ENCODE measurements at regions not wholly inside any gene's neighbourhood (a gene's known extent, or its start where the extent isn't known, plus 50 kb on each side); places are given as distances from the start of the nearest gene placed in this dataset.

DNA sequence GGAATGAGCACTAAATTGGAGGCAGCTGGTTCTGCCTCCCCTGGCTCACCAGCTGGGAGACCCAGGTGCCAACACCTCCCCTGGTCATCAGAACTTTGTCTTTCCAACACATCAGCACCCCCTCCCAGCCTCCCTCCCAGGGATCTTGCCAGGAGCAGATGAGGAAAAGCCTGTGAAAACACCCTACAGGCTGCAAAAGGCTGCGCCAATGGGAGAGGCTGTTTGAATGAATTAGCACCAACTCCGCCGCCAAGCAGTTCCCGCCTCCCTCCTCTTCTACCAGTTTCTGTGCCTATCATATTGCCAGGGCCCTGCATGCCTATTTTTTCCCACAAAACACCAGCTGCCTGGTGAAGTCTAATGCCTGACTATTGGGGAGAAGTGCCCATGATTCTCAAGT, 137.0 kb downstream of the AIPL1 start:
- no peak overlapping the region for H3K23ac ChIP-seq (ENCODE audit: insufficient read length)
- H4K8ac ChIP-seq (ENCODE audit: extremely low read depth, insufficient read depth, low read length) = no peak overlapping the region
- H3K4me3 ChIP-seq (ENCODE audit: extremely low read depth in 1 of 4, insufficient read depth in 2 of 4, low read depth in 3 of 4, low read length in 4 of 4) = no peak overlapping the region
- no peaks in the 10 kb centered on the region for H3K27me3 ChIP-seq (replicated peaks in 1 of 4; ENCODE audit: control insufficient read depth in 3 of 4, extremely low read depth in 1 of 4, insufficient read depth in 3 of 4, low read length in 3 of 4)
- no peak overlapping the region for H3K4ac ChIP-seq (replicated peaks; ENCODE audit: insufficient read length, low read depth, low read length)
- no peak overlapping the region for H2BK12ac ChIP-seq (ENCODE audit: low read depth, low read length)
- no peak overlapping the region for H2BK5ac ChIP-seq (ENCODE audit: low read depth, low read length)
- H4K20me1 ChIP-seq (replicated peaks in 1 of 2; ENCODE audit: control insufficient read depth in 1 of 2, insufficient read depth in 2 of 2, low read length in 2 of 2) = no peaks in the 10 kb centered on the region
- H4K91ac ChIP-seq (replicated peaks; ENCODE audit: insufficient read length, low read length) = no peak overlapping the region
- H3K23me2 ChIP-seq (ENCODE audit: low read depth, low read length) = no peaks in the 10 kb centered on the region
- H3K56ac ChIP-seq (replicated peaks; ENCODE audit: insufficient read length, low read depth, low read length) = no peak overlapping the region
- no peak overlapping the region for H2BK120ac ChIP-seq (replicated peaks; ENCODE audit: low read depth, low read length)
- no peak overlapping the region for H2AK5ac ChIP-seq (ENCODE audit: low read depth, low read length)
- H3K9ac ChIP-seq (replicated peaks in 1 of 4; ENCODE audit: extremely low read depth in 1 of 4, low read depth in 3 of 4, low read length in 3 of 4) = no peak overlapping the region
- H3K79me1 ChIP-seq (ENCODE audit: low read depth, low read length) = no peaks in the 10 kb centered on the region
- no peak overlapping the region for H2BK20ac ChIP-seq (ENCODE audit: low read length)
- H3K4me1 ChIP-seq (replicated peaks in 1 of 4; ENCODE audit: control insufficient read depth in 3 of 4, insufficient read depth in 4 of 4, low read length in 3 of 4) = no peaks in the 10 kb centered on the region; a peak in 1 of 7 replicates
- POLR2A ChIA-PET (ENCODE audit: partially characterized antibody) = interaction anchor here (0.7 kb wide), 1 partner anchor 246 kb away, joined by 3 read pairs; no protein-coding TSS in a partner anchor
- CTCF ChIA-PET (ENCODE audit: partially characterized antibody) = interaction anchor here (0.6 to 1.9 kb wide), 9 partner anchors 10 to 578 kb away, joined by 3 to 7 read pairs (median 3); no protein-coding TSS in a partner anchor
- H3K27ac ChIP-seq (ENCODE audit: low read depth, low read length) = no peak overlapping the region
- no peak overlapping the region for H2AFZ ChIP-seq (ENCODE audit: low read length)
- 79% methylated on average over 4 of the region's 4 CpGs; no CpG with 5 or more reads in 1 of the 2 experiments for WGBS, 2 experiments (ENCODE audit: extremely low coverage in 1 of 2, insufficient coverage in 1 of 2, insufficient read length in 1 of 2, insufficient replicate concordance in 2 of 2, low coverage in 1 of 2, low lambda C conversion rate in 2 of 2, missing lambda C conversion rate in 1 of 2)
- H2BK15ac ChIP-seq (ENCODE audit: low read length) = no peak overlapping the region
- no peak overlapping the region for H3K14ac ChIP-seq (ENCODE audit: insufficient read length)
- H3K18ac ChIP-seq (ENCODE audit: extremely low read depth, low read length) = no peak overlapping the region
- DNase-seq (ENCODE audit: low read depth in 1 of 2, low spot score in 2 of 2) (no peak), FAIRE-seq (no peak)
- H4K5ac ChIP-seq (ENCODE audit: insufficient read length, low read depth, low read length) = no peak overlapping the region
- H3K9me3 ChIP-seq (ENCODE audit: insufficient read depth in 2 of 2, low read depth in 1 of 2, low read length in 1 of 2) = no peaks in the 10 kb centered on the region
- no peak for TF ChIP-seq SRF (IDR thresholded peaks at IDR 0.05; ENCODE audit: low read depth, low read length)
- TF ChIP-seq FOSL1 (IDR thresholded peaks at IDR 0.05; ENCODE audit: insufficient read depth, low read depth, low read length) = no peak
- TF ChIP-seq HDAC6 (IDR thresholded peaks at IDR 0.05; ENCODE audit: low read depth, low read length) = no peak
- TF ChIP-seq RNF2 (IDR thresholded peaks at IDR 0.05; ENCODE audit: borderline replicate concordance, low read depth, low read length, missing control alignments, poor library complexity, severe bottlenecking) = no peak
- TF ChIP-seq RAD21 (IDR thresholded peaks at IDR 0.05 in 1 of 2, conservative IDR thresholded peaks at IDR 0.05 in 1 of 2; ENCODE audit: low read depth in 2 of 2, low read length in 2 of 2) = no peak
- TF ChIP-seq JUN (IDR thresholded peaks at IDR 0.05; ENCODE audit: low read depth, low read length) = no peak
- TF ChIP-seq, protein P1, sequence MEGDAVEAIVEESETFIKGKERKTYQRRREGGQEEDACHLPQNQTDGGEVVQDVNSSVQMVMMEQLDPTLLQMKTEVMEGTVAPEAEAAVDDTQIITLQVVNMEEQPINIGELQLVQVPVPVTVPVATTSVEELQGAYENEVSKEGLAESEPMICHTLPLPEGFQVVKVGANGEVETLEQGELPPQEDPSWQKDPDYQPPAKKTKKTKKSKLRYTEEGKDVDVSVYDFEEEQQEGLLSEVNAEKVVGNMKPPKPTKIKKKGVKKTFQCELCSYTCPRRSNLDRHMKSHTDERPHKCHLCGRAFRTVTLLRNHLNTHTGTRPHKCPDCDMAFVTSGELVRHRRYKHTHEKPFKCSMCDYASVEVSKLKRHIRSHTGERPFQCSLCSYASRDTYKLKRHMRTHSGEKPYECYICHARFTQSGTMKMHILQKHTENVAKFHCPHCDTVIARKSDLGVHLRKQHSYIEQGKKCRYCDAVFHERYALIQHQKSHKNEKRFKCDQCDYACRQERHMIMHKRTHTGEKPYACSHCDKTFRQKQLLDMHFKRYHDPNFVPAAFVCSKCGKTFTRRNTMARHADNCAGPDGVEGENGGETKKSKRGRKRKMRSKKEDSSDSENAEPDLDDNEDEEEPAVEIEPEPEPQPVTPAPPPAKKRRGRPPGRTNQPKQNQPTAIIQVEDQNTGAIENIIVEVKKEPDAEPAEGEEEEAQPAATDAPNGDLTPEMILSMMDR (IDR thresholded peaks at IDR 0.05; ENCODE audit: control extremely low read depth in 1 of 3, insufficient read depth in 1 of 3, low read depth in 1 of 3, low read length in 3 of 3) = no peak
- no peak for TF ChIP-seq SAP30 (IDR thresholded peaks at IDR 0.05; ENCODE audit: insufficient read depth, insufficient replicate concordance, low read length)
- TF ChIP-seq KDM5A (IDR thresholded peaks at IDR 0.05; ENCODE audit: low read length) = no peak
- TF ChIP-seq TCF12 (IDR thresholded peaks at IDR 0.05; ENCODE audit: low read depth, low read length) = no peak
- H3K79me2 ChIP-seq (ENCODE audit: control insufficient read depth in 1 of 2, insufficient read depth in 2 of 2, low read length in 2 of 2) = no peaks in the 10 kb centered on the region
- H3K36me3 ChIP-seq (ENCODE audit: control insufficient read depth in 2 of 4, insufficient read depth in 4 of 4, low read length in 3 of 4) = no peaks in the 10 kb centered on the region
- H3K4me2 ChIP-seq (ENCODE audit: insufficient read depth in 1 of 2, low read depth in 2 of 2, low read length in 2 of 2) = no peak overlapping the region

All from H1 (cell line).